Activated CD8-positive, alpha-beta memory T cell treated with anti-CD3 and anti-CD28 coated beads for 24 hours (primary cell): ENCODE measurements at regions not wholly inside any gene's neighbourhood (a gene's known extent, or its start where the extent isn't known, plus 50 kb on each side); places are given as distances from the start of the nearest gene placed in this dataset.

ENCODE experiments used
- DNase-seq: peaks from one replicate; pipeline ENCODE4 v3.0.0-alpha.2; 2020

GRCh38 chr5:171580502-171581265, 161.2 kb downstream of the FGF18 start:
- no peak for DNase-seq

GRCh38 chr5:171581781-171582180, 162.3 kb downstream of the FGF18 start:
- DNase-seq: no peak

GRCh38 chr5:171582849-171583248, 163.4 kb downstream of the FGF18 start:
- DNase-seq: no peak

GRCh38 chr5:171585981-171586380, 166.5 kb downstream of the FGF18 start:
- DNase-seq: no peak

GRCh38 chr5:171586436-171586835, 167.0 kb downstream of the FGF18 start:
- DNase-seq: no peak

GRCh38 chr5:171588046-171588445, 168.6 kb downstream of the FGF18 start:
- no peak for DNase-seq

- DNase-seq: no peak
Observed at GRCh38 chr5:171588790-171589189, 169.3 kb downstream of the FGF18 start.

GRCh38 chr5:171589461-171589860, 170.0 kb downstream of the FGF18 start:
- no peak for DNase-seq

- no peak for DNase-seq
Observed at GRCh38 chr5:171592076-171592475, 172.6 kb downstream of the FGF18 start.

- no peak for DNase-seq
Observed at GRCh38 chr5:171592736-171593135, 173.3 kb downstream of the FGF18 start.

GRCh38 chr5:171593401-171593800, 174.0 kb downstream of the FGF18 start:
- DNase-seq: no peak

GRCh38 chr5:171593976-171594375, 174.5 kb downstream of the FGF18 start:
- no peak for DNase-seq

- no peak for DNase-seq
Observed at GRCh38 chr5:171595401-171595800, 176.0 kb downstream of the FGF18 start.

GRCh38 chr5:171595801-171596231, 176.4 kb downstream of the FGF18 start:
- DNase-seq: no peak

- DNase-seq: no peak
Observed at GRCh38 chr5:171596391-171596878, 177.0 kb downstream of the FGF18 start.

GRCh38 chr5:171597946-171598640, 178.6 kb downstream of the FGF18 start:
- DNase-seq: no peak

- no peak for DNase-seq
Observed at GRCh38 chr5:171598641-171599152, 179.2 kb downstream of the FGF18 start.

GRCh38 chr5:171599411-171599810, 180.0 kb downstream of the FGF18 start:
- no peak for DNase-seq

GRCh38 chr5:171599957-171600612, 180.6 kb downstream of the FGF18 start:
- no peak for DNase-seq

GRCh38 chr5:171600741-171601265, 181.4 kb downstream of the FGF18 start:
- peak; percentile 53 for DNase-seq

- peak; percentile 57 for DNase-seq
Observed at GRCh38 chr5:171601266-171601881, 181.9 kb downstream of the FGF18 start.

GRCh38 chr5:171603591-171603990, 182.0 kb upstream of the SMIM23 start:
- no peak for DNase-seq

- DNase-seq: no peak
Observed at GRCh38 chr5:171604195-171604594, 181.4 kb upstream of the SMIM23 start.
